H1 (cell line): ENCODE measurements at regions not wholly inside any gene's neighbourhood (a gene's known extent, or its start where the extent isn't known, plus 50 kb on each side); places are given as distances from the start of the nearest gene placed in this dataset.

Source experiments
- CEBPB ChIP-seq: IDR thresholded peaks from 2 replicates; pipeline ENCODE4 v1.6.1; 2012; ENCODE audit warnings: low read depth, low read length
- CREB1 ChIP-seq: IDR thresholded peaks from 2 replicates; pipeline ENCODE4 v1.6.1; 2012; ENCODE audit warnings: inconsistent platforms
- EGR1 ChIP-seq: IDR thresholded peaks from 2 replicates; pipeline ENCODE4 v1.6.1; 2011; ENCODE audit warnings: low read depth, low read length, borderline replicate concordance
- GABPA ChIP-seq: IDR thresholded peaks from 2 replicates; pipeline ENCODE4 v1.6.1; 2011; ENCODE audit warnings: mild to moderate bottlenecking, low read length, moderate library complexity, borderline replicate concordance; ENCODE audit not compliant: insufficient read depth
- POLR2A ChIP-seq, 2 experiments: IDR thresholded peaks; 1 replicate in 1 of 2; 2 replicates in 1 of 2; pipeline ENCODE4 v1.6.1; 2011; ENCODE audit warnings: low read depth in 2 of 2, low read length in 2 of 2, mild to moderate bottlenecking in 2 of 2; ENCODE audit errors: control extremely low read depth in 1 of 2

- TF ChIP-seq POLR2A (IDR thresholded peaks at IDR 0.05; ENCODE audit: control extremely low read depth in 1 of 2, low read depth in 2 of 2, low read length in 2 of 2) = no peak
- TF ChIP-seq CEBPB = no peak
- no peak for TF ChIP-seq CREB1
- TF ChIP-seq EGR1 = no peak
- TF ChIP-seq GABPA = no peak
Measured at GRCh38 chr4:189838821-189839497, 101.7 kb upstream of the FRG1 start.
